ENCODE measurements at regions not wholly inside any gene's neighbourhood (a gene's known extent, or its start where the extent isn't known, plus 50 kb on each side); places are given as distances from the start of the nearest gene placed in this dataset.
"Not testable (repeated sequence)": the region's sequence is repeated elsewhere in the genome, so short reads cannot be mapped to it uniquely, and the experiment has no call there.

DNA sequence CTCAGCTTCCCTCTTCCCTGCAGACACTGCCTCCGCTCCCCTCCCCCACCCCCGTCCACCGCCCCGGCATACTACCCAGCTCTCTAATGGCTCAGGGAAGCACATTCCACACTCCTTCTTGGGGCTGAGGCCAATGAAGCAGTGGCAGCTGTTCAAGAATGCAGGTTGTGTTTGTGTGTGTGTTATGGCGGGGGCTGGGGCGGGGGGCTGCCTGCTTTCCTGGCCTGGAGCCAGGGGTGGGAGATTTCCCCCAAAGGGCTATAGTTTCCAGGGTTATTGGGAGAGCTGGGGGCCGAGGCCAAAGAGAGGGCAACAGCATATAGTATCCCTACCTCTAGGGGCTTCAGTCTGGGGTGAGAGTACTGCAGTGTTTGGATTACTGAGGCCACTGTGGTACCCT lies 149.4 kb downstream of the EFNB1 start:
- Mint-ChIP-seq H3K27me3 (no peaks in the 10 kb centered on the region), H3K27ac (no peak overlapping the region), H3K36me3 (ENCODE audit: low read depth) (no peaks in the 10 kb centered on the region), H3K4me3 (no peak overlapping the region), H3K9me3 (no peaks in the 10 kb centered on the region), H3K4me1 (no peaks in the 10 kb centered on the region)
- ATAC-seq (replicated peaks), result no peak

DNA sequence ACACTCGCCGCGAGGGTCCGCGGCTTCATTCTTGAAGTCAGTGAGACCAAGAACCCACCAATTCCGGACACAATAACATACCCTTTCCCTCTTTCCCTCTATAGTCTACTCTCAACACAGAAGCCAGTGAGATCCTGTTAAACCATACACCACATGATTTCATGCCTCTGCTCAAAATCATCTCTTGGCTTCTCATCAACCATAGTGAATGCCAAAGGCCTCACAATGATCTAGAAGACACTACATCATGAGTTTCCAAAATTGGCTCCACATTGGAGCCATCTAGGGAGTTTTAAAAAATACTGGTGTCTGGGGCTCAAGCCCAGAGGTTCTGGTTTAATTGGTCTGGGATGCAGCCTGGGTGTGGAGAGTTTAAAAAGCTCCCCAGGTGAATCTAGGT lies 124.5 kb downstream of the EFNB1 start:
- H3K4me3 Mint-ChIP-seq, result no peak overlapping the region
- H3K9me3 Mint-ChIP-seq, result no peaks in the 10 kb centered on the region
- H3K4me1 Mint-ChIP-seq, result no peaks in the 10 kb centered on the region
- H3K27ac Mint-ChIP-seq, result no peak overlapping the region
- no peak for ATAC-seq (replicated peaks)
- no peaks in the 10 kb centered on the region for H3K36me3 Mint-ChIP-seq (ENCODE audit: low read depth)
- peaks cover 4% of the 10 kb centered on the region for H3K27me3 Mint-ChIP-seq

DNA sequence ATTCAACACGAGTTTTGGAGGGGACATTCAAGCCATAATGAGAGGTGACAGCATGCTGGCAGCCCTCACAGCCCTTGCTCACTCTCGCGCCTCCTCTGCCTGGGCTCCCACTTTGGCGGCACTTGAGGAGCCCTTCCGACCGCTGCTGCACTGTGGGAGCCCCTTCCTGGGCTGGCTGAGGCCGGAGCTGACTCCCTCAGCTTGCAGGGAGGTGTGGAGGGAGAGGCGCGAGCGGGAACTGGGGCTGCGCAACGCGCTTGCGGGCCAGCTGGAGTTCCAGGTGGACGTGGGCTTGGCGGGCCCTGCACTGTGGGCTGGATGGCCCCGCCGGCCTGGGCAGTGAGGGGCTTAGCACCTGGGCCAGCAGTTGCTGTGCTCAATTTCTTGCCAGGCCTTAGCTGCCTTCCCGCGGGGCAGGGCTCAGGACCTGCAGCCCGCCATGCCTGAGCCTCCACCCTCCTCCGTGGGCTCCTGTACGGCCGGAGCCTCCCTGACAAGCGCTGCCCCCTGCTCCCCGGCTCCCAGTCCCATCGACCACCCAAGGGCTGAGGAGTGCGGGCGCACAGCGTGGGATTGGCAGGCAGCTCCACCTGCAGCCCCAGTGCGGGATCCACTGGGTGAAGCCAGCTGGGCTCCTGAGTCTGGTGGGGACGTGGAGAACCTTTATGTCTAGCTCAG lies 123.3 kb downstream of the EFNB1 start:
- not testable (repeated sequence) for ATAC-seq (replicated peaks); H3K9me3 Mint-ChIP-seq; H3K4me3 Mint-ChIP-seq; H3K4me1 Mint-ChIP-seq; H3K36me3 Mint-ChIP-seq (ENCODE audit: low read depth); H3K27ac Mint-ChIP-seq; H3K27me3 Mint-ChIP-seq

DNA sequence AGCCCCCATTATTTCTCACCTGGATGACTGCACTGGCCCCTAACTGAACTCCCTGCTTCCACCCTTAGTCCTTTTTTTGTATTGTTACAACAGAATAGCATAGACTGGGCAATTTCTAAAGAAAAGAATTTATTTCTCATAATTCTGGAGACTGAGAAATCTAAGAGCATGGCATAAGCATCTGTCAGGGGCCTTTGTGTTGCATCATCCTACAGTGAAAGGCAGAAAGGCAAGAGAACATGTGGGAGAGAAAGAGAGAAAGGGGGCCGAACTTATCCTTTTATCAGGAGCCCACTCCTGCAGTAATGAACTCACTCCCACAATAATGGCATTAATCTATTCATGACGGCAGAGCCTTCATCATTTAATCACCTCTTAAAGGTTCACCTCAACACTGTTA lies 122.1 kb downstream of the EFNB1 start:
- Mint-ChIP-seq H3K27ac (no peak overlapping the region), H3K36me3 (ENCODE audit: low read depth) (no peaks in the 10 kb centered on the region), H3K4me1 (no peaks in the 10 kb centered on the region), H3K27me3 (peaks cover 3% of the 10 kb centered on the region), H3K4me3 (no peak overlapping the region), H3K9me3 (no peaks in the 10 kb centered on the region)
- ATAC-seq (replicated peaks), result no peak

DNA sequence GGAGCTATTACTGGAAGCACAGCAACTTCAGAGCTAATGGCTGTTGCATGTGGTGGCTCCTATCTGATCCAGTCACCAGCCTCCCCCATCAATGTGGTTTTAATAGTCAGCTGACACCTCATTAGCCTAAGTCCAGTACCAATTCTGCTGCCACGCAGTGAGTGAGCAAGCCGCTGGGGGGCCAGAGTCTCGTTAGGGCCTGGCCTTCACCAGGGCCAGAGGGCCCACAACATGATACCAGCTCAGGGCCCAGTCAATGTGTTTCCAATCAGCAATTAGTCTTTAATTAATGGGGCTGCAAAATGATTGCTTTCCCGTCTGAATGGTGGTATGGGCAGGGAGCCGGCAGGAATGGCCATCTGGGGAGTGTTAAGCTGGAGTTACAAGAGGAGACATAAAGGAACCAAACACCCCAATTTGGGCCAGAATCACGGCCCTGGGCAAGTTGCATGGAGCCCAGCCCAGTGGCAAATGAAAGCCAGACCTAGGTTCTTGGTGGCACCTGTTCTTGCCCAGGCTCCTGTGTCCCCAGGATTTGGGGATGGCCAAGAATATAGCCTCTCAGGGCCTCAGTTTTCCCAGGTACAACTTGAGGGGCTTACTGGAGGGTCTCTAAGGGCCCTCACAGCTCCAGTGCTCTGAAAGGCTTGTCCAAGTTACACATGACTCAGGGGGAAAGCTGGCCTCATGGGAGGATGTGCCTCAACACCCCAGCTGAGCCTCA lies 119.2 kb downstream of the EFNB1 start:
- no peaks in the 10 kb centered on the region for H3K36me3 Mint-ChIP-seq (ENCODE audit: low read depth)
- H3K4me3 Mint-ChIP-seq, result no peak overlapping the region
- ATAC-seq (replicated peaks), result no peak

DNA sequence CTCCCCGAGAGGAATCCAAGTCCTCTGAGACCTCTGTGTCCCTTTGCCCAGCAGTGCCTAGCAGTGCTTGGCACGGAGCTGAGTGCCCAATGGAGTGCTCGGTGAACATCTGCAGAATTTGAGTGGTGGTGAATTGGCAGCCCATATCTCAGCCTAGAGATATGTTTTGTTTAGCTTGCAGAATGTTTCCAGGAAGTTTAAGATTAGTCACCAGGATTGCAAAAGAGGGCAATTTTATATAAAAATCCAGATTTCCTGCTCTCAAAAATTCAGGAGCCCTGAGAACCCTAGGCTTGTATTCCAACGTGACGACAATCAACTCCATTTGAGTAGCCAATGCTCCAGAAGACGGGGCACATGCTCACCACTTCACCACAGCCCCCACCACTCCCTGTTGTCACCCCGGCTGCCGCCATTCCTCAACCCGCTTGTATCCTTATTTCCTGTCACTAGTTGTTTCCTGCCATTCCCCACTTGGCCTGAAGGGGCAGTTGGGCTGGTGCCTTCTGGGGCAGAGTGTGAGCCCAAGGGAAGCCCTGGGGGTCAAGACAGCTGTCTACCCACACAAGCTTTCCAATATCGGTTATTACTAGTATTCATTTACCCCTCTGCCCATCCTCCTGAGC lies 116.9 kb downstream of the EFNB1 start:
- Mint-ChIP-seq H3K27me3 (no peaks in the 10 kb centered on the region), H3K4me1 (no peaks in the 10 kb centered on the region), H3K9me3 (no peaks in the 10 kb centered on the region), H3K27ac (no peak overlapping the region), H3K36me3 (ENCODE audit: low read depth) (no peaks in the 10 kb centered on the region), H3K4me3 (no peak overlapping the region)
- no peak for ATAC-seq (replicated peaks)

More for the DNA sequence above, 119.2 kb downstream of the EFNB1 start:
- Mint-ChIP-seq H3K4me1 (no peaks in the 10 kb centered on the region), H3K27ac (no peak overlapping the region), H3K9me3 (no peaks in the 10 kb centered on the region), H3K27me3 (no peaks in the 10 kb centered on the region)

DNA sequence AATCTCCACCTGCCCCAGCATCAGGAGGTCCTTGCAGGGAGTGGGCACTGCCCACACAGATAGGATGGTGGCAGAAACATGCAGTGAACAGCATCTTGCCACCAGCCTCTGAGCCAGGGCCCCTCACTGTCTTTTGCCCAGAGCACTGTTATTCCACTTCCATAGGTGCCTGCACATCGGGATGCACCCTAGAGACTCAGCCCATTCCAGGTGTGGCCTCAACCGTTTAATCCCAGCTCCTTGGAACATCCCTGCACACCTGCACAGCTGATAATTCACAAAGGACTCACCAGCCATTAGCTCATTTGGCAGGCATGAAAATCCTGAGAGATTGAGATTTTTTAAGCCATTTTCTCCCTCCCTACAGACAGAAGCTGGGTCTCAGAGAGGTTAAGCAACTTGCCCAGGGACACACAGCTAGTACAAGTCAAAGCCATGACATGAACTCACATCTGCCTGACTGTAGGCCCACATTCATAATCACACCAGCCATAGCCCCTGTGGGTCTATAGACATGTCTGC lies 116.3 kb downstream of the EFNB1 start:
- Mint-ChIP-seq H3K27ac (no peak overlapping the region), H3K9me3 (no peaks in the 10 kb centered on the region), H3K36me3 (ENCODE audit: low read depth) (no peaks in the 10 kb centered on the region), H3K4me3 (no peak overlapping the region), H3K4me1 (no peaks in the 10 kb centered on the region), H3K27me3 (no peaks in the 10 kb centered on the region)
- no peak for ATAC-seq (replicated peaks)

DNA sequence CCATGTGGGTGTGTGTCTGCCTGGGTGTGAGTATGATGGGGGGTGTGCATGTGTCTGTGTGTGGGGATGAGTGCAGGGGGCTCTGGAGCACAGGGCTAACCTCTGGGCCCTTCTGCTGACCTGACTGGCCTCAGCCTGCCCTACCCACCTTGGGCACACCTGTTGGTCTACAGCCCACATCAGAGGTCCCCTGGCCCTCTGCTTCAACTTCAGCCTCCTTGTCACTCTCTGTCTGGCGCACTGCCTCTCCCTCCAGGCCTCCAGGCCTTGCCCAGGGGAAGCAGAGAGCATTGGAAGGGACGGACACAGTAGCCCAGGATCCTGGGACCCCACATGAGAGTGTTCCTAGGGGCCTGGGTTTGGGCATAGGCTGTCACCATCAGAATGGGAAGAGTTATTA lies 115.4 kb downstream of the EFNB1 start:
- no peaks in the 10 kb centered on the region for H3K9me3 Mint-ChIP-seq
- H3K27me3 Mint-ChIP-seq, result no peaks in the 10 kb centered on the region
- H3K36me3 Mint-ChIP-seq (ENCODE audit: low read depth), result no peaks in the 10 kb centered on the region
- H3K4me1 Mint-ChIP-seq, result no peaks in the 10 kb centered on the region
- H3K4me3 Mint-ChIP-seq, result no peak overlapping the region
- no peak for ATAC-seq (replicated peaks)
- H3K27ac Mint-ChIP-seq, result no peak overlapping the region

DNA sequence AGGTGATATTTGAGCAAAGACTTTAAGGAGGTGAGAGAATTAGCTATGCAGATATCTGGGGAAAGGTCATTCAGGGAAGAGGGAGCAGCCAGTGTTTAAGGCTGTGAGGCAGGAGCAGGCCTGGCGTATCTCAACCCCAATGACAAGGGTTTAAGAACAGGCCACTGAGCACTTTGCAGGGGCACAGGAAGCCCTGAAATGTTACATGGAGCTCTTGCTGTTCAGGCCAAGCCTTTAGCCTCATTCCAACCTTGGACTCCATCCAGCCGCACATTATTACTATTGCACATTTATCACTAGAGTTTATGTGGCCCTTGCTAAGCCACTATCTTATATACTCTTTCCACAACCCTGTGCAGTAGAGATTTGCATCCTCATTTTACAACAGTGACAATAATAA lies 114.0 kb downstream of the EFNB1 start:
- Mint-ChIP-seq H3K9me3 (no peaks in the 10 kb centered on the region), H3K4me1 (no peaks in the 10 kb centered on the region)
- no peak for ATAC-seq (replicated peaks)

DNA sequence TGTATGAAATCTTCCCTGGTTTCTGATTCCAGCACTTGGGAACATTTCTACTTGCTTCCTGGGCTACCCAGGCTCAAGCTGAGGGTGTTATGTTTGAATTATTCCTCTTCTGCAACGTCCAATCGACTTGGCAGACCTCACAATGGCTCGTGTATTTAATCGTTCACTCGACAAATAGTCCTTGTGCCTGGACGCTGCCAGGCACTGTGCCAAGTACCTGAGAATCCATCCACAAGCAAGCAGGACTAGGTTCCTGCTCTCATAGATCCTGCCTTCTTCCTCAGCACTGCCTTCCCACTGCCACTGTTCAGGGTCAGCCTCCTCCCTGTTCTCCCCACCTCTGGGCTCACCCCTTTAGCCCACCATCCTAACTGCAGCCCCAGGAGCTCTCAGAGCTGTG lies 113.3 kb downstream of the EFNB1 start:
- Mint-ChIP-seq H3K27me3 (no peaks in the 10 kb centered on the region), H3K4me3 (no peak overlapping the region), H3K9me3 (no peaks in the 10 kb centered on the region), H3K36me3 (ENCODE audit: low read depth) (no peaks in the 10 kb centered on the region), H3K27ac (no peak overlapping the region), H3K4me1 (no peaks in the 10 kb centered on the region)
- no peak for ATAC-seq (replicated peaks)

More for the DNA sequence above, 114.0 kb downstream of the EFNB1 start:
- no peaks in the 10 kb centered on the region for H3K27me3 Mint-ChIP-seq
- H3K36me3 Mint-ChIP-seq (ENCODE audit: low read depth), result no peaks in the 10 kb centered on the region
- H3K4me3 Mint-ChIP-seq, result no peak overlapping the region
- no peak overlapping the region for H3K27ac Mint-ChIP-seq

DNA sequence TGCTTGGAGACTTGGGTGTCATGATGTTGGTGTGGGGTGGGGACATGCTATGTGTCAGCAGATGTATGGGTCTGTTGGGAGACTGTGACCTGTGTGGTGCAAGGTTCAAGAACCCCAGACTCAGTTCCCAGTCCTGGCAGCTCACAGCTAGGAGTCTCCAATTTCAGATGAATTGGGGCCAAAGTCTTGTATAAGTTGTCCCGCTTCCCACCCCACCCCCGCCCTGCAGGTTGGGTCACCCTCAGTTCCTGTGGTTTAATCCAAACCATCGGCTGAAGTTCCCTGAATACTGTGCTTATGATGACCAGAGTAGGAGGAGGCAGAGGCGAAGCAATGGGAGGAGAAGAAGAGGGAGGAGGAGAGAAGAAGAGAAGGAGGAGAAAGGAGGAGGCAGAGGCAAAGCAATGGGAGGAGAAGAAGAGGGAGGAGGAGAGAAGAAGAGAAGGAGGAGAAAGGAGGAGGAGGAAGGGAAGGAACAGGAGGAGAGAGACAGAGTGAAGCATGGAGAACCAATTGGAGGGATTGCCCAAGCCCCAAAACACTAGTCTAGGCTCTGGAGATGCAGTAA lies 112.6 kb downstream of the EFNB1 start:
- Mint-ChIP-seq H3K27me3 (no peaks in the 10 kb centered on the region), H3K4me3 (no peak overlapping the region), H3K9me3 (no peaks in the 10 kb centered on the region), H3K36me3 (ENCODE audit: low read depth) (no peaks in the 10 kb centered on the region), H3K4me1 (no peaks in the 10 kb centered on the region), H3K27ac (no peak overlapping the region)
- ATAC-seq (replicated peaks), result no peak

DNA sequence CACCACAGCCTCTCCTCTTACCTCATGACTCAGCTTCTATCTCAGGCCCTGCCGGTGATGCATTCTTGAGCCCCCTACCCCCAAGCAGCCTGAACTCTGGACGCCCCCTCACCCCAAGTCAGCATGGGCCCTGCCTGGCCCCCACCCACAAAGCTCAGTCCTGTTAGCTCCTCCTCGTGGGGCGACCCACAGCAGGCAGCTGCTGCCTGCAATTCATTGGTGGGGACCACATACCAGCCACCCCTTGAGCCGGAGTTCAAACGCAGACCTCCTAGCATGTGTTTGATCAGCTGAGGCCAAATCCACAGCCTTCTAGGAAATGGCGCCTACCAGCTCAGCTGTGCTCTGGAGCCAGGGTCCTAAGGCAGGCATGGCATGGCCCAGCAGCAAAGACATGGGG lies 111.8 kb downstream of the EFNB1 start:
- Mint-ChIP-seq H3K9me3 (no peaks in the 10 kb centered on the region), H3K27ac (no peak overlapping the region), H3K36me3 (ENCODE audit: low read depth) (no peaks in the 10 kb centered on the region), H3K27me3 (no peaks in the 10 kb centered on the region), H3K4me1 (peaks cover 1% of the 10 kb centered on the region), H3K4me3 (no peak overlapping the region)
- no peak for ATAC-seq (replicated peaks)

DNA sequence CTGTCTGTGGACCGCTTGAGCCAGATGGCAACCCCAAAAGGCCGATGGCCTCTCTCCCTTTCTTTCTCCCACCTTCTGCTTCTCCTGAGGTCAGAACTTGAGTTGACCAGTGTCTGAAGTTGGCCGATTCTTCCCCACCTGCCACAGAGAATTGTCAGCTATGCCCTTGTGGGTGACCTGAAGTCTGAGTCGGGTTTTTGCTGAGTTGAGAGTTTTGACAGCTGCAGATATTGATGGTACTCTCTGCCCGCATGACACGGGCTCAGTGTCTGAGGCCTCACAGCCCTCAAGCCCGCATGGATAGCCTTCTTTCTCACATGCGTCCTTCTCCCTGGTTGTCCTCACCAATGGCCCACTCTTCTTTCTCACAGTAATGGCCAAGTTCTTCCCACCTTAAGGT lies 111.0 kb downstream of the EFNB1 start:
- peaks cover 5% of the 10 kb centered on the region for H3K4me1 Mint-ChIP-seq
- H3K4me3 Mint-ChIP-seq, result no peak overlapping the region
- no peaks in the 10 kb centered on the region for H3K9me3 Mint-ChIP-seq
- H3K27ac Mint-ChIP-seq, result no peak overlapping the region
- no peaks in the 10 kb centered on the region for H3K27me3 Mint-ChIP-seq
- H3K36me3 Mint-ChIP-seq (ENCODE audit: low read depth), result no peaks in the 10 kb centered on the region
- ATAC-seq (replicated peaks), result no peak

DNA sequence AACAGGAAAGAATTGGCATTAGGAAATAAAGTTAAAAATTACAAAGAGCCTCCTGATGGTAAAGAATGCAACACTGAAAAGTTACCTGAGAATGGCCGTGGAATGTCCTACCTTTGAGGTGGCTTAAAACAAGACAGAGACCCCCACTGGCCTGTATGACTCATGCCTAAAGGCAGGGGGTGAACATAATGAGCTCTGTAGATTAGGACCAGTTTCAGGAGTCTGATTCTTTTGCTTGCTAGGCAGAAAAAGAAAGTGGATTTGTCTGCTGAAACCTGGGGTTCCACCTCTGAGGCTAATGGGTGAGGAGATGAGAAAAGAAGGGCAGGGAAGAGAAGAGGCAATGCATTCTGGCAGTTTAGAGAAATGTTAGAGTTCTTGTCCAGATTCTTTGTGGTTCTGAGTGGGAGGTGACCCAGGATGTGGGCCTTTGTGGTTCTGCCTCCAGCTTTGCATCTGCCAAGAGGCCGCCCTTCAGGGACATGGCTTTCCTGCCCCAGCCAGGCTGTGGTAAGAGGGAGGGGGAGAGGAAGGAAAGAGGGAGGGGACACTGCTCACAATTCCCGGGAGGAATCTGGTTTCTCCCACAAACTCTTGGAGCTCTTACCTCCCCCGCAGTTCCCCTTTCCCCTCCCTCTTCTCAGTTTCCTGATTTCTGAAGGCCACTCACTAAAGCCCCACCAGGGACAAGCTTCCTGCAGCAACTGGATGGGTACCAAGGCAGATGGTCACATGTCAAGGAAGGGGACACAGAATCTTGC lies 109.6 kb downstream of the EFNB1 start:
- Mint-ChIP-seq H3K9me3 (no peaks in the 10 kb centered on the region), H3K4me3 (no peak overlapping the region), H3K27ac (no peak overlapping the region), H3K36me3 (ENCODE audit: low read depth) (no peaks in the 10 kb centered on the region), H3K4me1 (peaks cover 5% of the 10 kb centered on the region), H3K27me3 (no peaks in the 10 kb centered on the region)
- no peak for ATAC-seq (replicated peaks)
